ENCODE measurements at regions not wholly inside any gene's neighbourhood (a gene's known extent, or its start where the extent isn't known, plus 50 kb on each side); places are given as distances from the start of the nearest gene placed in this dataset.
A peak's percentile ranks its signal among the peaks of the same experiment; 100 is the strongest.
"Not testable (repeated sequence)": the region's sequence is repeated elsewhere in the genome, so short reads cannot be mapped to it uniquely, and the experiment has no call there.

- DNase-seq (ENCODE audit: low read depth): not testable (repeated sequence)
Observed at GRCh38 chr7:131084336-131084735, 243.3 kb upstream of the MKLN1 start.

- DNase-seq (ENCODE audit: low read depth): no peak
Observed at GRCh38 chr7:131087756-131088658, 239.7 kb upstream of the MKLN1 start.

GRCh38 chr7:131090188-131090587 is 237.5 kb upstream of the MKLN1 start:
- DNase-seq (ENCODE audit: low read depth): no peak

DNA sequence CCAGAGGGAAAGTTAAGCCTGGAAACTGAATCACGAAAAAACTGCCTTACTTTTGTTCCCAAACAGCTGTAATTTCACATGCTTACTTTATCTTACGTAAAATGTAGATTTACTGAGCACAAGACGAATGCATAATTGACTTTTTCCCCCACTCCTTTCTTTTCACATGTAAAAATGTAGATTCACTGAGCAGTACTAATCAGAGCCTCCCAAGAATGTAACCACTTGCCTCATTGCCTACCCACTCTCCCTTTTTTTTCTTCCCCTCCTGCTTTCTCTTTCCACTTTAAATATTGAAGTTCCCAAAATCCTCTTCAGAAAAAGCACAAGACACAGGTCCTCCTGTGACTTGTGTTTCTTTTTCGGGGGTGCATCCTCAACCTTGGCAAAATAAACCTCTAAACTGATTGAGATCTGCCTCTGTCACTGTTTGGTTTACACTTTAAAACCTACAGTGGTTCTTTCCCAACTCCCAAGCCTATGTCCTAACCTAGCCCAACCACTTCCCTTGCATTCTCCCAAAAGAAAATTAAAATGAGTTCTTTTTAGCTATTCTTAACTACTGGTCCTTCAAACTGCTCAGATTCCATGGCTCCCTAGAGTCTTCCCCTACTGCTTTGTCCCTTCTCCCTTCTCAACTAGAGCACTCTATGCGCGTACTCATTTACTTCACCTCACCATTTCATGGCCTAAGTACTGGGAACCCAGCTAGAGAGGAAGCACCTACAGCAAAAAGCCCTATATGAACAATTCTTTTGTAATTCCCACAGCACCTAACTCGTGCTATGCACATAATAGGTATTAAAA is 236.6 kb upstream of the MKLN1 start:
- no peak for DNase-seq (ENCODE audit: low read depth)

DNA sequence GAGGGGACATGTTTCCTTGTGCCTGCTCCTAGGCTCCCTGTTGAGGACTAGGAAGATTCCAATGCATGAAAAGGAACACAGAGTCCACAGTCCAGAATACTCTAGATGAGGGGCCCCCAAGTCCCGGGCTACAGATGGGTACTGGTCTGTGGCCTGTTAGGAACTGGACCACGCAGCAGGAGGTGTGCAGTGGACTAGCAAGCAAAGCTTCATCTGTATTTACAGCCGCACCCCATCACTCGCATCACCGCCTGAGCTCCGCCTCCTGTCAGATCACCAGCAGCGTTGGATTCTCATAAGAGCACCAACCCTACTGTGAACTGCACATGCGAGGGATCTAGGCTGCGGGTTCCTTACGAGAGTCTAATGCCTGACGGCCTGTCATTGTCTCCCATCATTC is 233.0 kb upstream of the MKLN1 start:
- no peak for DNase-seq (ENCODE audit: low read depth)

DNA sequence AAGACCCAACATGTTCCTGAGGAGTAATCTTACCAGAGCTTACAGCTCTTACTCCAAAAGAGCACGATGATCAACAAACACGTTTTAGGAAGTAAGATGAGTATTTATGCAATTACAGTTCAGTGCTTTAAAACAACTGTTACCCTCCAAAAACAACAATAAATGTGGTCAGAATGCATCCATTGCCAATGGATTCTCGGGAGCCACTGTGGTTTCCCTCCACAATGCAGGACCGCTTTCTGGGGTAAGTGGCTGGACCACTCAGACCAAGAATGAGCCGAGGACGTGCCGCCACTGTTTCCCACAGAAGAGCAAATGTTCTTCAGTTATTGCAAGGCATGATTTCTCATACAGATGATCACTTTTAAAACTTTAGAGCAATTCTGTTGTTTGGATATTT is 232.3 kb upstream of the MKLN1 start:
- DNase-seq (ENCODE audit: low read depth): no peak

DNA sequence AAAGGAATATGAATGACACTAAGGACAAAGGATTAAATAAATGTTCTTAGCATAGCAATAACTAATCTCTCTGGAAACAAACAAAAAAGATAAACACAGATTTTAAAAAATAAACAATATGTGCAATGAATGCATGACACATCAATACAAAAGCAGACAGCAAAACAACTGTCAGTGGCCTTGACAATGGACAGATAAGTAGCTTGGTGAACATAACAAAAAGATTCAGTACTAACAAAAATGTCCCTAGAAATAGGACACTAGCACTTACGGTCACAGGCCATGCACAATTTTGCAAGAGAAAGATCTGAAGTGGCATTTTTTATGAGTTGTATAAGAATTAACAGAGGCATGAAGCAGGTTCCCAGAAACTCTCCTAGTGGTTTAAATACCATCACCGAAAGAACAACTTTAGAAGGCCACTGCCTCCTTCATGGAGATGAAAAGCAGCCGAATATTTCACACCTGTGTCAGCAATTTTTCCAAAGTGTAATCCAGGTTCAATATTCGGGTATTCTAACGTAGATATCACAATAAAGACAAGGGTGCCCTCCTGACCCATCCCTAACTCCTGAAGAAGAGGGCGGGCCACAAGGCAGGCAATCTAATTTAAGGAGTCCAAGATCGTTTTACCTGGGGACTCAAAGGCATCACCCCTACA is 231.3 kb upstream of the MKLN1 start:
- no peak for DNase-seq (ENCODE audit: low read depth)

GRCh38 chr7:131097662-131098376 is 229.9 kb upstream of the MKLN1 start:
- no peak for DNase-seq (ENCODE audit: low read depth)

DNA sequence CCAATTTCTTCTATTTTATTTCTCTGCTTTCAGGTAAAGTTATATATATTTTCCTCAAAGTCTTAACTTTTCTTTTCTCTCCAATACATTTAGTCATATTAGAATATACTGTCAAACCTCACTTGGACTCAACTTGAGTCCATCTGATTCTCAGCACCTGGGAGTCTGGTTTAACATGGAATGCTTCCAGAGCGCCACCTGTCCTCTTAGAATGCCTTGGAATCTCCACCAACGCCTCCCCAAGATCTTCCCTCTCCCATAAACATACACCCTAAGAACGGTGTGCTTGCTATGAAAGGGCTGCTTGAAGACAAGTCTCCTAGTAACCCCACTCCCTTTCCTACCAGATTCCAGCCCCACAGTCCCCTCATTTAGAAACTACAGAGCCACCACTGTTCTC is 229.1 kb upstream of the MKLN1 start:
- DNase-seq (ENCODE audit: low read depth): no peak

- DNase-seq (ENCODE audit: low read depth): no peak
Observed at GRCh38 chr7:131100357-131101054, 227.2 kb upstream of the MKLN1 start.

DNA sequence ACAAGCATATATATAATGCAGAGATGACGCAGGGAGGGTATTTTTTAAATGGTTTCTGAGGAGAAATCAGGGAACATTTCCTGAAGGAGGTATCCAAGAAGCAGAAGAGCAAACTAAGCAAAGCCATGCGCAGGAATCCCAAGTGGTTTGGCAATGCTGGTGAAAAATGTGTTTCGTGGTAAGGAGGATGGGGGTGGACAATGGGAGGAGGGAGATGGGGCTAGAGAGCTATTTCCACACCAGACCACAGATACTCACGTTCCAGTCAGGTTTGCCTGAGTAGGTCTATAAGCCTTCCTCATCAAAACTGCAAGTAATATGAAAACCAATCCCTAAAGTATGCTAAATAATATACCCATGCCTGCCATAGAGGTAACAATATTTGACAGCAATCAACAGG is 223.7 kb upstream of the MKLN1 start:
- no peak for DNase-seq (ENCODE audit: low read depth)

GRCh38 chr7:131104596-131105293 is 222.9 kb upstream of the MKLN1 start:
- no peak for DNase-seq (ENCODE audit: low read depth)

- no peak for DNase-seq (ENCODE audit: low read depth)
Observed at GRCh38 chr7:131105294-131105798, 222.3 kb upstream of the MKLN1 start.

- DNase-seq (ENCODE audit: low read depth): peak; percentile 51
Observed at GRCh38 chr7:131105799-131106680, 221.6 kb upstream of the MKLN1 start.

DNA sequence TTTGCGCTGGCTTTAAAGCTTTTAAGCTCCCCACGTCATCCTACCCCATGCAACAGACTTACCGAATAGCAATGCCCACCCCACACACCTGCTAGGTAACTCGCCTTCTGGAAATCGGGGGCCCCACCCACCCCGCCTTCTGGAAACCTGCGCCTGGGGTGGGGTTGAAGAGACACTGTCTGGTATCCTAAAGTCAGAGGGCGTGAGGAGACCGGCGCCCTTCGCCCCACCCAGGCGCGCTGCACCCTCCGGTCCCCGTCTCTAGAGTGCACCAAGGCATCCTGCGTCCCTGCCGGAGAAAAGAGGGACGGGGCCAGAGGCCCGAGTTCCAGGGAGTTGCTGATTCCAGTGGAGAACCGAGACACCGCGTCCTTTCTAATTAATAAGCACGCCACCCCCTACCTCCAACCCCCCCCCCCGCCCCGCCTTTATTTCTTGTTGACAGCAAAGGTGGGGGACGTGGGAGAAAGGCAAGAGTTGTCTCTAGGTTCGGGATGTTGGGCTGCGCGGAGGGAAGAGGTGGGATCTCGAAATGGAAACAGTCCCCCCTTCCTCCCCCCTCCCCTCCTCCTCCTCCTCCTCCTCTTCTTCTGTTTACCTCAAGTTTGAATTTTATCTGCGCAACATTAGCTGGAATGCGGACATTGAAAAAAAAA is 220.9 kb upstream of the MKLN1 start:
- no peak for DNase-seq (ENCODE audit: low read depth)

DNA sequence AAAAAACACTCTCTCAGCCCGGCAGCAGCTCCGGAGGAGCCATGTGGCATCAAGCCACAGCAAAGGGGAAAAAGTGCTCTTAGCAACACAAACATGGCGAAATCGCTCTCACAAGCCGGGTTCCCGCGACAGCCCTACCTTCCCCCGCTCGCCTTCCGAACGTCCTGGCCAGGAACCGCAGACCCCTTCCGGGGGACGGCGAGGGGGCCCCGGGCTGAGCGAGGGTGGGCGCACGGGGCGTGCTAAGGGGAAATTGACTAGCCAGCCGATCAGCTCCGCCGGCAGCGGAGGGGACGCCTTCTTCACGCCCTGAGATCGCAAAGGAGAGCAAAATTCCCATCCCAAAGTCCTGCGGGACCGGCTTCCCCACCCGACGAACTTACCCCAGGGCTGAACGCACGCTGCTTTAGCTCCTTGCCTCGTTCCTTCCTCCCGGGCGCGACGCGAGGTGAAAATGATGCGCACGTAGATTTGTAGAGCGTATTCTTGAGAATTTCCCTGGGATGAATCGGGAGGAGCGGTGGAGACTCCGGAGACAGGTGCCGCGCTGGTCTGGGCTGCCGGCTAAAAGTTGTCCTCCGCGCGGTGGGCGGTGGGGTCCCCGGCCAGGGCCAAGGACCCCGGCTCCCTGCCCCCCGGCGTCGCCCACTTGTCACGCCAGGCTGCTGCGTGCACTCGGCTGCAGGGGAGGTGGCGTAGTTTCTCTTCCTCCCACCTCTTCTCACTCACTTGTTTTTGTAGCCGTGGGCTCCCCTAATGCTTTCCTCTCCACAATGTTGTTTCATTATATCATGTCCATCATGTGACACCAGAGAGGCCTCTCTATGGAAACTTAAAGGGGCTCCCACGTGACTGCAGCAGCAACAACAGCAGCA is 220.1 kb upstream of the MKLN1 start:
- peak; percentile 41 for DNase-seq (ENCODE audit: low read depth)

- DNase-seq (ENCODE audit: low read depth): no peak
Observed at GRCh38 chr7:131108212-131108940, 219.3 kb upstream of the MKLN1 start.
